ENCODE measurements at regions not wholly inside any gene's neighbourhood (a gene's known extent, or its start where the extent isn't known, plus 50 kb on each side); places are given as distances from the start of the nearest gene placed in this dataset.

DNA sequence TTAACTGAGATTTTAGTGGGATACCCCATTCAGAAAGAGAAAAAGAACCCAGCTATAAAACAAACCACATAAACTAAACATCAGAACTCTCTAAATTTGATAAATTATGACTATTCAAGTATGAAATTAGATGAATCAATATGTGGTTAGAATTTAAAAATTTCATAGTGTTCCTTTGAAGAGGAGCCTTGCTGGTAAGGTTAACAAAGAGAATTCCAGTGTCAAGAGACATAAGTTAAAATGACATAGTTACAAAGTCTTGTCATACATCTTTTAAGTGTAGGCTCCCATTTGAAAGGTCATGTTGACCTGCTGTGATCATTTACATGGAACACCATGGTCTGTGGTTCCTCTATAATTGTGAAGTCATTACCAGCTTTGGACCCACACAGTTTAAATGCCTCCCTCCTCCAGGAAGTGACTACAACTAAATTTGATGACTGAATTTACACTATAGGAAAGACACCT lies 231.6 kb upstream of the ETAA1 start:
- TF ChIP-seq, protein P1, sequence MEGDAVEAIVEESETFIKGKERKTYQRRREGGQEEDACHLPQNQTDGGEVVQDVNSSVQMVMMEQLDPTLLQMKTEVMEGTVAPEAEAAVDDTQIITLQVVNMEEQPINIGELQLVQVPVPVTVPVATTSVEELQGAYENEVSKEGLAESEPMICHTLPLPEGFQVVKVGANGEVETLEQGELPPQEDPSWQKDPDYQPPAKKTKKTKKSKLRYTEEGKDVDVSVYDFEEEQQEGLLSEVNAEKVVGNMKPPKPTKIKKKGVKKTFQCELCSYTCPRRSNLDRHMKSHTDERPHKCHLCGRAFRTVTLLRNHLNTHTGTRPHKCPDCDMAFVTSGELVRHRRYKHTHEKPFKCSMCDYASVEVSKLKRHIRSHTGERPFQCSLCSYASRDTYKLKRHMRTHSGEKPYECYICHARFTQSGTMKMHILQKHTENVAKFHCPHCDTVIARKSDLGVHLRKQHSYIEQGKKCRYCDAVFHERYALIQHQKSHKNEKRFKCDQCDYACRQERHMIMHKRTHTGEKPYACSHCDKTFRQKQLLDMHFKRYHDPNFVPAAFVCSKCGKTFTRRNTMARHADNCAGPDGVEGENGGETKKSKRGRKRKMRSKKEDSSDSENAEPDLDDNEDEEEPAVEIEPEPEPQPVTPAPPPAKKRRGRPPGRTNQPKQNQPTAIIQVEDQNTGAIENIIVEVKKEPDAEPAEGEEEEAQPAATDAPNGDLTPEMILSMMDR (IDR thresholded peaks at IDR 0.05 in 4 of 5, conservative IDR thresholded peaks at IDR 0.05 in 1 of 5), result no peak
- TF ChIP-seq POLR2A (IDR thresholded peaks at IDR 0.05), result no peak
